GM06990 (cell line): ENCODE measurements at regions not wholly inside any gene's neighbourhood (a gene's known extent, or its start where the extent isn't known, plus 50 kb on each side); places are given as distances from the start of the nearest gene placed in this dataset.

Experiments
- DNase-seq: peaks from one replicate; pipeline ENCODE4 v3.0.0-alpha.2; 2011; ENCODE audit not compliant: insufficient read length; ENCODE audit errors: extremely low read depth
- H3K27me3 ChIP-seq: replicated peaks from 2 replicates; pipeline ENCODE4 v1.6.0; 2011; ENCODE audit warnings: low read length; ENCODE audit not compliant: control insufficient read depth, insufficient read depth
- H3K36me3 ChIP-seq: 2 replicates; pipeline ENCODE4 v1.5.1; 2011; ENCODE audit warnings: low read length; ENCODE audit not compliant: control insufficient read depth, insufficient read depth
- H3K4me3 ChIP-seq: replicated peaks from 2 replicates; pipeline ENCODE4 v1.5.1; 2011; ENCODE audit warnings: low read depth, mild to moderate bottlenecking, control low read depth, low read length
- TF ChIP-seq, protein P1 (sequence below): IDR thresholded peaks from 2 replicates; pipeline ENCODE4 v1.5.1; 2011; ENCODE audit warnings: low read length, control low read depth, mild to moderate bottlenecking, inconsistent platforms; ENCODE audit not compliant: insufficient read depth, poor library complexity, severe bottlenecking

DNA sequence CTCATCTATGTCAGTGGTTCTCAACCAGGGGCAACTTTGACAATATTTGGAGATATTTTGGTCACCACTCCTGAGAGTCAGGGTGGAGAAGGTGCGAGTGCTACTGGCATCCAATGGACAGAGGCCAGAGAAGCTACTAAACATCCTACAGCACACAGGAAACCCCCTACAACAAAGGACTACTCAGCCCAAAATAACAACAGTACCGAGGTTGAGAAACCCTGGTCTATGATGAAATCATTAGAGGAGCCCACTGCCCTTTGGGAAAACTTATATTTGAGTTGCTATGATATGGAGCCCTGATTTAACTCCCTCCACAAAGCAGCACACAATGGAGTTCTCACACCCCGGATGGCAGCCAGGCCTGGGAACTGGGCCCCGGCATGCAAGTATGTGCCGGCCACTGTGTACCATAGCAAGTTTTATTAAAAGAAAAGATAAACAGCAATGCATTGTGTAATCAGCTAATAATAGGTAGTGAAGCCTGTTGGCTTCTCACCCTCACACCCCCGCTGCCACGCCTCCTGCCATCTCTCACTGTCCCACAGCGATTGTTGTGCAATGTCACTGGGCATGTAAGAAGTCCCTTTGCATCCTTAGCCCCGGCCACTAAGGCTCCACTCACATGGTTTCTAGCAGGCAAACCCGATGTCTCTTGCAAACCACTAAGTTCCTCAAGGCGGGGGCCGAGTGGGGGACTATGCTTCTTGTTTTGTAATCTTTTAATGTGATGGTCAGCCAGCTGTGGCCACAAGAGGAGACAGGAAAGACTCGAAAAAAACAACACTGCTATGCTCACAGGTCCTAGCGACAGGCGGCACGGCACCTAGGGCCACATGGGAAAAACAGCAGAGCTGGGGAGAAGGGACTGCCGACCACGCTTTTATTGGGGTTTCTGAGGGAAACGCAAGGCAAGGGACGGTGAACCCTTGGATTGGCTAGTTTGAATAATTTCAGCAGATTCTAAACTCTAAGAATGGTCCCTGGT lies 110.0 kb downstream of the AQP9 start:
- Histone ChIP-seq H3K4me3 (no peak overlapping the region), H3K36me3 (no peaks in the 10 kb centered on the region), H3K27me3 (no peaks in the 10 kb centered on the region)
- no peak for DNase-seq
- TF ChIP-seq, protein P1, sequence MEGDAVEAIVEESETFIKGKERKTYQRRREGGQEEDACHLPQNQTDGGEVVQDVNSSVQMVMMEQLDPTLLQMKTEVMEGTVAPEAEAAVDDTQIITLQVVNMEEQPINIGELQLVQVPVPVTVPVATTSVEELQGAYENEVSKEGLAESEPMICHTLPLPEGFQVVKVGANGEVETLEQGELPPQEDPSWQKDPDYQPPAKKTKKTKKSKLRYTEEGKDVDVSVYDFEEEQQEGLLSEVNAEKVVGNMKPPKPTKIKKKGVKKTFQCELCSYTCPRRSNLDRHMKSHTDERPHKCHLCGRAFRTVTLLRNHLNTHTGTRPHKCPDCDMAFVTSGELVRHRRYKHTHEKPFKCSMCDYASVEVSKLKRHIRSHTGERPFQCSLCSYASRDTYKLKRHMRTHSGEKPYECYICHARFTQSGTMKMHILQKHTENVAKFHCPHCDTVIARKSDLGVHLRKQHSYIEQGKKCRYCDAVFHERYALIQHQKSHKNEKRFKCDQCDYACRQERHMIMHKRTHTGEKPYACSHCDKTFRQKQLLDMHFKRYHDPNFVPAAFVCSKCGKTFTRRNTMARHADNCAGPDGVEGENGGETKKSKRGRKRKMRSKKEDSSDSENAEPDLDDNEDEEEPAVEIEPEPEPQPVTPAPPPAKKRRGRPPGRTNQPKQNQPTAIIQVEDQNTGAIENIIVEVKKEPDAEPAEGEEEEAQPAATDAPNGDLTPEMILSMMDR: no peak

DNA sequence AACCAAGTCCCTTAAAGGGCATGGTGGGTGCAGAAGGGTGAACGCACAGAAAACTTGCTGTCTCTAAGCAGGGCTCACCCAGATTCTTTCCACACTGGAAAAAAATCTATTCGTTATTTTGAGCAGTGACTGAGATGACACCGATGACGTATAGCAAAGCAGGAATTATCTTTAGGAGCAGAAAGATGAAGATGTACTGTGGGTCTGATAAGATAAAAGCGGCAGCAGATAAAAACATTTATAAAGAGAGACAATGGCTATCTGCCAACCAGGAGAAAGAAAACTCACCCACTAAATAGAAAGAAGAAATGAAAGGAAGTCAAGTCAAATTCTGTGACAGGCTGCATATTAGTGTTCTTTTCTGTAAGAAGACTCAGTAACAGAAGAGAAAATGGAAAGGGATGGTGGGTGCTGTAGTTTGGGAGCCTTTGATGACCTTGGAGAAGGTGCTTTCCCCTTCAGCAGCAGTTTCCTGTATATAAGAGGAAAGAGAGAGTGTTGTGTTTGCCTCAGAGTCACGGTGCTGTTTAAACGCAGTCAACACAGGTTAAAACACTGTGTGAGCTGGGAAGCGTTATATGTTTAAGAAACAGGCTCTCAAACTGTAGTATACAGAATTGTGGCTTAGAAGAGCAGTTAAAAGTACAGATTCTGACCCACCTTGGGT lies 111.6 kb downstream of the AQP9 start:
- no peaks in the 10 kb centered on the region for H3K36me3 ChIP-seq
- H3K4me3 ChIP-seq: no peak overlapping the region
- TF ChIP-seq, protein P1: no peak
- DNase-seq: no peak
- no peaks in the 10 kb centered on the region for H3K27me3 ChIP-seq

DNA sequence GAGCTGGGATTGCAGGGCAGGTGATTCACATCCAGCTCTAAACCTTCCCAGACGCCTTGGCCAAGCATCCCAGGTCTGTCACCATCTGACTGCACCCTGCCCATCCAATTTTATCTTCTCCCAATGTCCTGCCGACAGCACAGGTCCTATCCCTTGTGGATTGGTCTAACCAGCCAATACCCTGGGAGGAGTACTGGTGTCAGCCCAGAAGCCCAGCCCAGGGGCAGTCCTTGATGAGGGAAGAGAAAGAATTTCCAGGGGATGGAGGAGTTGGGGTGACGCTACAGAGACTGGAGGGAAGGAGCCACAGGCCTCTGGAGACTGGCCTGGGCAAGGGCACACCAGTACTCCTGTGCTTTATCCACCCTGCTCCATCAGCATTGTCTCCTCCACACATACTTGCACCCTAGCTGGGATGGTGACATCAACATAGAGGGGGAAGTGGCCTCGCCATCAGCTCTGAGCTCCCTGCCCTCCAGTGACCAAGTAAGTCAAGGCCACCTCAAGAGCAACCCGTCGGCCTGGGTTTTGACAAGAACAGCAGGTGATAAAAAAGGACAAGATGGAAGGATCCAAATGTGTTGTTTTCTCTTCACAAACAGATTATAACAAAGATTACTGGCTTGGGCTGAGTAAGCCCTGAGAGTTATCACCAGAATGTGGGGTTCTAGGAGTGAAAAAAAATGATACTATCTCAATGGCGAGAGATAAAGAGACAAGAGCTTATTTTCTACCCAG lies 114.6 kb downstream of the AQP9 start:
- TF ChIP-seq, protein P1: no peak
- no peaks in the 10 kb centered on the region for H3K36me3 ChIP-seq
- DNase-seq: no peak
- H3K4me3 ChIP-seq: no peak overlapping the region
- H3K27me3 ChIP-seq: no peaks in the 10 kb centered on the region

DNA sequence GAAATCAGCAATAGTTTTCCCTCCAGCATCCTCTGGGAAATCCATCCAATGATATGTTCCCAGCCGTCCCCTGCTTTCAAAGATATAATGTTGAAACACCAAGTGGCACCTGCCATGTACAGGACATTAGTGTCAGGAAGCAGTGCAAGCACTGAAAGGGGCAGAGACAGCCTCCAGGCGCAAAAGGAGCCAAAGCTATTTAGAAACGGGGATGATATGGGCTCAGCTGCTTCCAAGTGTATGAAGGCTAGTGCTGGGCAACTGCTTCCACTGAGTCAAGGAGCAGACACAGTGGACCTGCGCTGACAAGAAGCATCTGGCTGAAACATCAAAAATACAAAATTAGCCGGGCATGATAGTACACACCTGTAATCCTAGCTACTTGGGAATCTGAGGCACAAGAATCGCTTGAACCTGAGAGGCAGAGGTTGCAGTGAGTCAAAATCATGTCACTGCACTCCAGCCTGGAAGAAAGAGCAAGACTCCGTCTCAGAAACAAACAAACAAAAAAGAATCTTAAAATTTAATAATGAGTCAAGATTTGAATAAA lies 119.7 kb downstream of the AQP9 start:
- TF ChIP-seq, protein P1: no peak
- no peak for DNase-seq
- Histone ChIP-seq H3K27me3 (no peaks in the 10 kb centered on the region), H3K4me3 (no peak overlapping the region), H3K36me3 (no peaks in the 10 kb centered on the region)

DNA sequence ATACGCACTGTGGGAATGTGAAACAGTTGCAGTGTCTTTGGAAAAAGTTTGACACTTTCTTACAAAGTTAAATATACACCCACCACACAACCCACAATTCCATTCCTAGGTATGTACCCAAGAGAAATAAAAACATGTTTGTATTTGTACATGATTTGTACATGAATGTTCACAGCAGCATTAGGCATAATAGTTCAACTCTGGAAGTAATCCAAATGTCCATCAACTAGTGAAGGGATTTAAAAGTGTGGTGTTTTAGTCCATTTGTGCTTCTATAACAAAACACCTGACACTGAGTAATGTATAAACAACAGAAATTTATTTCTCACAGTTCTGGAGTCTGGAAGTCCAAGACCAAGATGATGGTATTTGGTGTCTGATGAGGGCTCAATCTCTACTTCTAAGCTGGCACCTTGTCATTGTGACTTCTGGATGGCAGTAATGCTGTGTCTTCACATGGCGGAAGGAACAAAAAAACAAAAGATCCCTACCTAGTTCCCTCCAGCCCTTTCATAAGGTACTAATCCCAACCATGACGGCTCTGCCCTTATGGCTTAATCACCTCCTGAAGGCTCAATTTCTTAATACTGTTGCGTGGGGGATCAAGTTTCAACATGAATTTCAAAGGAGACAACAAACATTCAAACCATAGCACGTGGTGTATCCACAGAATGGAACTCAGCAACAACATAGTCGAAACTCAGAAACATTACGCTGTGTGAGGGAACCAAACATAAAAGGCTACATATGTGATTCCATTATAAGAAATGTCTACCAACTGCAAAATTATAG lies 120.5 kb downstream of the AQP9 start:
- DNase-seq: no peak
- Histone ChIP-seq H3K4me3 (no peak overlapping the region), H3K36me3 (no peaks in the 10 kb centered on the region), H3K27me3 (no peaks in the 10 kb centered on the region)
- TF ChIP-seq, protein P1: no peak
